ENCODE measurements at regions not wholly inside any gene's neighbourhood (a gene's known extent, or its start where the extent isn't known, plus 50 kb on each side); places are given as distances from the start of the nearest gene placed in this dataset.

- in situ Hi-C loops (cut with MboI; ENCODE audit: low pct_unique_long_range_greater_than_20kb in 2 of 9, low sequenced_read_pairs in 9 of 9, unreplicated experiment in 9 of 9): loop anchor here in 2 of 9 experiments (25.0 kb wide), 1 partner anchor 179 kb away; the partner anchor contains the start of gene INHBB (in 2 of the 2)
- no peak overlapping the region for H3K4me3 ChIP-seq
- WGBS, 10 experiments: 58 to 100% (median 73%) methylated on average over 1 to 5 of the region's 5 CpGs; no CpG with 5 or more reads in 2 of the 10 experiments
Observed at GRCh38 chr2:120515759-120516678, 170.1 kb downstream of the INHBB start.

GRCh38 chr2:120516679-120517314, 170.9 kb downstream of the INHBB start:
- no peak overlapping the region for H3K4me3 ChIP-seq
- ATAC-seq (replicated peaks in 6 of 8): no peak
- in situ Hi-C loops (cut with MboI; ENCODE audit: low pct_unique_long_range_greater_than_20kb in 2 of 9, low sequenced_read_pairs in 9 of 9, unreplicated experiment in 9 of 9): loop anchor here in 2 of 9 experiments (25.0 kb wide), 1 partner anchor 179 kb away; the partner anchor contains the start of gene INHBB (in 2 of the 2)
- no peak overlapping the region for H3K27ac ChIP-seq
- H3K4me1 ChIP-seq (replicated peaks in 1 of 2): peaks cover 21 to 30% of the 10 kb centered on the region in 2 donors
- 0 to 100% (median 70%) methylated on average over 1 to 5 of the region's 6 CpGs; no CpG with 5 or more reads in 3 of the 10 experiments for WGBS, 10 experiments

More at GRCh38 chr2:120515759-120516678, 170.1 kb downstream of the INHBB start:
- no peak overlapping the region for H3K27ac ChIP-seq
- ATAC-seq (replicated peaks in 6 of 8): peak in 1 of 8 experiments; percentile 45
- H3K4me1 ChIP-seq (replicated peaks in 1 of 2): peaks cover 26 to 38% of the 10 kb centered on the region in 2 donors

GRCh38 chr2:120517751-120518469, 172.0 kb downstream of the INHBB start:
- 21 to 84% (median 60%) methylated on average over 1 to 3 of the region's 7 CpGs; no CpG with 5 or more reads in 1 of the 10 experiments for WGBS, 10 experiments
- peak in 5 of 8 experiments; percentile 18 to 86 (median 67) for ATAC-seq (replicated peaks in 6 of 8)
- in situ Hi-C loops (cut with MboI; ENCODE audit: low pct_unique_long_range_greater_than_20kb in 2 of 9, low sequenced_read_pairs in 9 of 9, unreplicated experiment in 9 of 9): loop anchor here in 2 of 9 experiments (25.0 kb wide), 1 partner anchor 181 kb away; the partner anchor contains the start of gene INHBB (in 2 of the 2)
- Histone ChIP-seq H3K4me1 (replicated peaks in 1 of 2) (peaks cover 11 to 21% of the 10 kb centered on the region in 2 donors), H3K4me3 (no peak overlapping the region), H3K27ac (no peak overlapping the region)

GRCh38 chr2:120518819-120519218, 172.9 kb downstream of the INHBB start:
- no peak overlapping the region for H3K27ac ChIP-seq
- in situ Hi-C loops (cut with MboI; ENCODE audit: low pct_unique_long_range_greater_than_20kb in 2 of 9, low sequenced_read_pairs in 9 of 9, unreplicated experiment in 9 of 9): loop anchor here in 2 of 9 experiments (25.0 kb wide), 1 partner anchor 182 kb away; the partner anchor contains the start of gene INHBB (in 2 of the 2)
- H3K4me3 ChIP-seq: no peak overlapping the region
- WGBS, 10 experiments: 40 to 100% (median 100%) methylated on average over 1 to 4 of the region's 5 CpGs; no CpG with 5 or more reads in 3 of the 10 experiments
- H3K4me1 ChIP-seq (replicated peaks in 1 of 2): peaks cover 9 to 15% of the 10 kb centered on the region in 2 donors
- no peak for ATAC-seq (replicated peaks in 6 of 8)

GRCh38 chr2:120519469-120519868, 173.5 kb downstream of the INHBB start:
- Histone ChIP-seq H3K4me3 (no peak overlapping the region), H3K4me1 (replicated peaks in 1 of 2) (peaks cover 9 to 12% of the 10 kb centered on the region in 2 donors), H3K27ac (no peak overlapping the region)
- in situ Hi-C loops (cut with MboI; ENCODE audit: low pct_unique_long_range_greater_than_20kb in 2 of 9, low sequenced_read_pairs in 9 of 9, unreplicated experiment in 9 of 9): loop anchor here in 2 of 9 experiments (25.0 kb wide), 1 partner anchor 182 kb away; the partner anchor contains the start of gene INHBB (in 2 of the 2)
- 85 to 92% (median 88%) methylated on average over 2 to 3 of the region's 6 CpGs; no CpG with 5 or more reads in 7 of the 10 experiments for WGBS, 10 experiments
- ATAC-seq (replicated peaks in 6 of 8): no peak

GRCh38 chr2:120520454-120520853, 174.5 kb downstream of the INHBB start:
- H3K4me1 ChIP-seq (replicated peaks in 1 of 2): peaks cover 9 to 19% of the 10 kb centered on the region in 2 donors
- in situ Hi-C loops (cut with MboI; ENCODE audit: low pct_unique_long_range_greater_than_20kb in 2 of 9, low sequenced_read_pairs in 9 of 9, unreplicated experiment in 9 of 9): loop anchor here in 2 of 9 experiments (25.0 kb wide), 1 partner anchor 183 kb away; the partner anchor contains the start of gene INHBB (in 2 of the 2)
- H3K4me3 ChIP-seq: no peak overlapping the region
- H3K27ac ChIP-seq: no peak overlapping the region
- ATAC-seq (replicated peaks in 6 of 8): no peak
- 0 to 100% (median 78%) methylated on average over 1 to 5 of the region's 5 CpGs; no CpG with 5 or more reads in 3 of the 10 experiments for WGBS, 10 experiments

- whole genome bisulfite sequencing, 10 experiments: 7 to 100% (median 29%) methylated on average over 1 to 8 of the region's 13 CpGs; no CpG with 5 or more reads in 2 of the 10 experiments
- Histone ChIP-seq H3K4me3 (no peak overlapping the region), H3K27ac (no peak overlapping the region), H3K4me1 (replicated peaks in 1 of 2) (peaks cover 16 to 25% of the 10 kb centered on the region in 2 donors)
- peak in 3 of 8 experiments; percentile 71 to 86 (median 76) for ATAC-seq (replicated peaks in 6 of 8)
- in situ Hi-C loops (cut with MboI; ENCODE audit: low pct_unique_long_range_greater_than_20kb in 2 of 9, low sequenced_read_pairs in 9 of 9, unreplicated experiment in 9 of 9): loop anchor here in 2 of 9 experiments (25.0 kb wide), 1 partner anchor 184 kb away; the partner anchor contains the start of gene INHBB (in 2 of the 2)
Observed at GRCh38 chr2:120520929-120521912, 175.3 kb downstream of the INHBB start.

- 70 to 100% (median 80%) methylated on average over 1 to 9 of the region's 33 CpGs; no CpG with 5 or more reads in 5 of the 10 experiments for WGBS, 10 experiments
- ATAC-seq (replicated peaks in 6 of 8): no peak
- Histone ChIP-seq H3K27ac (no peak overlapping the region), H3K4me1 (replicated peaks in 1 of 2) (peaks cover 16 to 23% of the 10 kb centered on the region in 2 donors), H3K4me3 (no peak overlapping the region)
- in situ Hi-C loops (cut with MboI; ENCODE audit: low pct_unique_long_range_greater_than_20kb in 2 of 9, low sequenced_read_pairs in 9 of 9, unreplicated experiment in 9 of 9): loop anchor here in 2 of 9 experiments (25.0 kb wide), 1 partner anchor 185 kb away; the partner anchor contains the start of gene INHBB (in 2 of the 2)
Observed at GRCh38 chr2:120522151-120522751, 176.3 kb downstream of the INHBB start.

- WGBS, 10 experiments: 72 to 100% (median 85%) methylated on average over 1 to 5 of the region's 5 CpGs; no CpG with 5 or more reads in 4 of the 10 experiments
- H3K4me1 ChIP-seq (replicated peaks in 1 of 2): peaks cover 10 to 18% of the 10 kb centered on the region in 2 donors
- no peak overlapping the region for H3K4me3 ChIP-seq
- H3K27ac ChIP-seq: no peak overlapping the region
- in situ Hi-C loops (cut with MboI; ENCODE audit: low pct_unique_long_range_greater_than_20kb in 2 of 9, low sequenced_read_pairs in 9 of 9, unreplicated experiment in 9 of 9): loop anchor here in 2 of 9 experiments (25.0 kb wide), 1 partner anchor 186 kb away; the partner anchor contains the start of gene INHBB (in 2 of the 2)
- no peak for ATAC-seq (replicated peaks in 6 of 8)
Observed at GRCh38 chr2:120523766-120524165, 177.8 kb downstream of the INHBB start.

GRCh38 chr2:120524174-120524573, 178.2 kb downstream of the INHBB start:
- ATAC-seq (replicated peaks in 6 of 8): no peak
- WGBS, 10 experiments: 80 to 100% (median 83%) methylated on average over 1 to 7 of the region's 9 CpGs; no CpG with 5 or more reads in 5 of the 10 experiments
- Histone ChIP-seq H3K4me3 (no peak overlapping the region), H3K4me1 (replicated peaks in 1 of 2) (peaks cover 10 to 18% of the 10 kb centered on the region in 2 donors), H3K27ac (no peak overlapping the region)
- in situ Hi-C loops (cut with MboI; ENCODE audit: low pct_unique_long_range_greater_than_20kb in 2 of 9, low sequenced_read_pairs in 9 of 9, unreplicated experiment in 9 of 9): loop anchor here in 2 of 9 experiments (25.0 kb wide), 1 partner anchor 187 kb away; the partner anchor contains the start of gene INHBB (in 2 of the 2)

All from motor neuron (in vitro differentiated cells).